HepG2 (cell line): ENCODE measurements at regions not wholly inside any gene's neighbourhood (a gene's known extent, or its start where the extent isn't known, plus 50 kb on each side); places are given as distances from the start of the nearest gene placed in this dataset.
A peak's percentile ranks its signal among the peaks of the same experiment; 100 is the strongest.

Source experiments
- ATAC-seq: fragments of 200-7000 bp; cut with Tn5 transposase; 3 replicates; pipeline ENCODE4 v1.9.1; 2020; ENCODE audit warnings: mild to moderate bottlenecking, moderate library complexity
- BruUV-seq: library from RNA; stranded (reverse); fragments of 400-500 nt; replicated peaks from 2 replicates; lab custom pipeline; 2021; lab: Mats Ljungman, UMichigan
- CTCF ChIA-PET: fragments of 300-600 bp; formaldehyde crosslinking; extraction: SDS; loops from one replicate; lab custom pipeline; 2021; ENCODE audit warnings: low total read pairs, inconsistent platforms, low intra/inter-chr PET ratio; lab: Yijun Ruan, JAX
- POLR2A ChIA-PET: fragments of 350-600 bp; sonication (Branson Sonifier 250); formaldehyde crosslinking; loops from one replicate; lab custom pipeline; 2020; ENCODE audit warnings: antibody characterized with exemption, inconsistent platforms; lab: Yijun Ruan, JAX
- DNase-seq: peaks from one replicate; pipeline ENCODE4 v3.0.0-alpha.2; 2015; ENCODE audit warnings: low spot score
- FAIRE-seq: peaks from 3 replicates; lab custom pipeline; 2011; peaks lifted over from hg19 to GRCh38; lab: Jason Lieb, UNC
- H2AFZ ChIP-seq: one replicate; pipeline ENCODE4 v1.6.1; 2011; ENCODE audit warnings: low read length, inconsistent platforms
- H3K27ac ChIP-seq: fragments of 300-600 bp; 3 replicates; pipeline ENCODE4 v1.8.0; 2011; ENCODE audit warnings: mixed run types, mild to moderate bottlenecking, mixed read lengths, low read length, inconsistent platforms; ENCODE audit not compliant: insufficient read depth; ENCODE audit errors: extremely low read length
- H3K27me3 ChIP-seq, 2 experiments: fragments of 200-600 bp in 1 of 2; 2 replicates in 1 of 2; 3 replicates in 1 of 2; pipeline versions ENCODE4 v1.6.0 to v1.8.0; 2011; ENCODE audit warnings: low read length in 2 of 2, mild to moderate bottlenecking in 2 of 2, moderate library complexity in 2 of 2, inconsistent platforms in 1 of 2; ENCODE audit not compliant: insufficient read depth in 2 of 2, control insufficient read depth in 1 of 2
- H3K36me3 ChIP-seq, 2 experiments: fragments of 200-600 bp in 1 of 2; replicated peaks in 1 of 2; 2 replicates in 1 of 2; 3 replicates in 1 of 2; pipeline versions ENCODE4 v1.5.1 to v1.8.0; 2011; ENCODE audit warnings: low read length in 2 of 2, inconsistent platforms in 1 of 2; ENCODE audit not compliant: insufficient read depth in 2 of 2, control insufficient read depth in 1 of 2
- H3K4me1 ChIP-seq: 2 replicates; pipeline ENCODE4 v1.5.1; 2012; ENCODE audit warnings: low read length, inconsistent platforms; ENCODE audit not compliant: insufficient read depth
- H3K4me2 ChIP-seq: 2 replicates; pipeline ENCODE4 v1.6.0; 2011; ENCODE audit warnings: low read depth, low read length, inconsistent platforms
- H3K4me3 ChIP-seq, 3 experiments: fragments of 200-600 bp in 1 of 3; sonication (generic), shearing (Covaris generic) in 1 of 3; replicated peaks in 1 of 3; 2 replicates each; pipeline ENCODE4 v1.5.1; 2011 to 2016; ENCODE audit warnings: low read length in 3 of 3, inconsistent platforms in 2 of 3, low read depth in 2 of 3, mild to moderate bottlenecking in 2 of 3, control low read depth in 1 of 3, mixed read lengths in 1 of 3; ENCODE audit not compliant: insufficient read depth in 1 of 3
- H3K79me2 ChIP-seq: one replicate; pipeline ENCODE4 v1.6.1; 2011; ENCODE audit warnings: low read length, inconsistent platforms; ENCODE audit not compliant: insufficient read depth
- H3K9ac ChIP-seq: 2 replicates; pipeline ENCODE4 v1.6.0; 2011; ENCODE audit warnings: mild to moderate bottlenecking, low read depth, low read length, inconsistent platforms; ENCODE audit not compliant: insufficient read depth
- H3K9me3 ChIP-seq: 2 replicates; pipeline ENCODE4 v1.5.1; 2012; ENCODE audit warnings: mild to moderate bottlenecking, low read length
- H4K20me1 ChIP-seq: 2 replicates; pipeline ENCODE4 v1.6.0; 2011; ENCODE audit warnings: inconsistent platforms, mild to moderate bottlenecking, low read length, moderate library complexity; ENCODE audit not compliant: insufficient read depth
- CBX1 ChIP-seq: IDR thresholded peaks from one replicate; pipeline ENCODE4 v1.6.1; 2016; ENCODE audit warnings: antibody characterized with exemption, low read depth
- ETV5 ChIP-seq: IDR thresholded peaks from 2 replicates; pipeline ENCODE4 v1.6.1; 2018; ENCODE audit warnings: missing biosample characterization, missing genetic modification reagents, inconsistent platforms, borderline replicate concordance
- LCORL ChIP-seq, 2 experiments: fragments of 450-650 bp in 1 of 2; sonication (generic) in 1 of 2; formaldehyde crosslinking in 1 of 2; IDR thresholded peaks; 2 replicates each; pipeline versions ENCODE4 v1.5.0 to v1.6.1; 2017 to 2020; ENCODE audit warnings: antibody characterized with exemption in 1 of 2, missing genetic modification reagents in 1 of 2
- MAFK ChIP-seq, 2 experiments: IDR thresholded peaks in 1 of 2; conservative IDR thresholded peaks in 1 of 2; 2 replicates each; pipeline ENCODE4 v1.6.1; 2011; ENCODE audit warnings: improper control_type of control experiment in 2 of 2, low read length in 2 of 2
- MED1 ChIP-seq: sonication (generic); formaldehyde crosslinking; IDR thresholded peaks from 2 replicates; pipeline ENCODE4 v1.4.0; 2020; ENCODE audit warnings: missing genetic modification reagents
- POLR2G ChIP-seq: fragments of 200-400 bp; formaldehyde crosslinking; IDR thresholded peaks from 2 replicates; pipeline ENCODE4 v1.6.1; 2018; ENCODE audit warnings: mild to moderate bottlenecking, low read depth, low read length, moderate library complexity
- SRSF9 ChIP-seq: fragments of 200-400 bp; formaldehyde crosslinking; IDR thresholded peaks from 2 replicates; pipeline ENCODE4 v1.6.1; 2018; ENCODE audit warnings: borderline replicate concordance, mild to moderate bottlenecking, low read depth, low read length; ENCODE audit not compliant: insufficient read depth, poor library complexity, severe bottlenecking
- TAF1 ChIP-seq: sonication (generic); formaldehyde crosslinking; IDR thresholded peaks from 2 replicates; pipeline ENCODE4 v1.4.0; 2020; ENCODE audit warnings: missing genetic modification reagents
- YY1 ChIP-seq: IDR thresholded peaks from 2 replicates; pipeline ENCODE4 v1.6.1; 2011; ENCODE audit warnings: low read length, low read depth, moderate library complexity, mild to moderate bottlenecking; ENCODE audit not compliant: insufficient read depth, insufficient replicate concordance
- ZNF33B ChIP-seq: sonication (generic); formaldehyde crosslinking; IDR thresholded peaks from 2 replicates; pipeline ENCODE4 v1.5.1; 2020; ENCODE audit warnings: mild to moderate bottlenecking, missing genetic modification reagents
- ZNF83 ChIP-seq: sonication (generic); formaldehyde crosslinking; IDR thresholded peaks from 2 replicates; pipeline ENCODE4 v1.4.0; 2020; ENCODE audit warnings: missing genetic modification reagents, mild to moderate bottlenecking, borderline replicate concordance
- WGBS: methylation state at CpG from one replicate; pipeline ENCODE4 v1.1.6; 2017; ENCODE audit warnings: low lambda C conversion rate; 5-methylcytosine and 5-hydroxymethylcytosine counted together
- in situ Hi-C: cut with HindIII; loops from 2 replicates; pipeline ENCODE4 v1.10.0; 2017; ENCODE audit warnings: low pct_unique_long_range_greater_than_20kb; ENCODE audit not compliant: extremely low pct_ligation_motif_present
- intact Hi-C: fragments of 100-400 bp; cut with micrococcal nuclease; formaldehyde crosslinking; loops from one replicate; pipeline ENCODE4 v1.10.0; 2022; ENCODE audit not compliant: unreplicated experiment
- TF ChIP-seq, protein P1 (sequence below): IDR thresholded peaks from 2 replicates; pipeline ENCODE4 v1.6.1; 2012; ENCODE audit warnings: low read length, improper control_type of control experiment
- TF ChIP-seq, protein P2 (sequence below): sonication (generic); formaldehyde crosslinking; IDR thresholded peaks from 2 replicates; pipeline ENCODE4 v1.8.1; 2023; ENCODE audit warnings: mild to moderate bottlenecking, moderate library complexity, missing genetic modification reagents

DNA sequence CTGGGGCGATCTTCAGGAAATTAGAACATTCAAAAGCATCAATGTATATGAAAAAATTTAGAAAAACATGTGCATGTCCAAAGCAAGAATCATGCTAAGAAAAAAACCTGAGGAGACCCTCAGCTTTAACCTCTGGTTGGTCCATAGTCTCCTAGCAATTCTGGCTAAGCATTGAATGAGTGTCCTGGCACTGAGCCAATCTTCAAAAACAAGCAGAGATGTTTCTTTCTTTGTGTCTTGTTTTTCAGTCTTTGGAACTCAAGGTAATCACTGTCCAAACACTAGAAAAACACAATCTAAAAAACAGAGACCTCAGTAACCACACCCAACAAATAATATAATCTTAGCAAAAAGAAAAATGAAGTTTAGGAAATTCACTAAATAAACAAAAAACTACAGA lies 205.4 kb upstream of the CARD18 start:
- no TSS peak for BruUV-seq
- POLR2A ChIA-PET: no interaction called here
- Histone ChIP-seq H4K20me1 (no peaks in the 10 kb centered on the region), H3K79me2 (no peaks in the 10 kb centered on the region), H3K9me3 (no peaks in the 10 kb centered on the region; the same call in none of the 2 replicates), H3K4me2 (no peak overlapping the region), H3K4me1 (no peaks in the 10 kb centered on the region), H3K27ac (no peak overlapping the region), H3K27me3 (no peaks in the 10 kb centered on the region), H2AFZ (no peak overlapping the region), H3K4me3 (no peak overlapping the region), H3K36me3 (no peaks in the 10 kb centered on the region), H3K9ac (no peak overlapping the region)
- FAIRE-seq (no peak), DNase-seq (no peak), ATAC-seq (no peak)
- intact Hi-C loops (no loop called here), in situ Hi-C loops (no loop called here)
- WGBS: 0% methylated on average over 1 of the region's 1 CpG
- no peak for TF ChIP-seq SRSF9
- TF ChIP-seq ZNF33B (CRISPR knock-in tag): no peak
- no peak for TF ChIP-seq ETV5 (CRISPR knock-in tag)
- 0 out of 2 replicates have a peak, but pooled peaks have one; percentile 23 for TF ChIP-seq LCORL (IDR thresholded peaks at IDR 0.05)
- no peak for TF ChIP-seq LCORL (CRISPR knock-in tag; IDR thresholded peaks at IDR 0.05)
- TF ChIP-seq CBX1: no peak
- no peak for TF ChIP-seq ZNF83
- CTCF ChIA-PET: no interaction called here

DNA sequence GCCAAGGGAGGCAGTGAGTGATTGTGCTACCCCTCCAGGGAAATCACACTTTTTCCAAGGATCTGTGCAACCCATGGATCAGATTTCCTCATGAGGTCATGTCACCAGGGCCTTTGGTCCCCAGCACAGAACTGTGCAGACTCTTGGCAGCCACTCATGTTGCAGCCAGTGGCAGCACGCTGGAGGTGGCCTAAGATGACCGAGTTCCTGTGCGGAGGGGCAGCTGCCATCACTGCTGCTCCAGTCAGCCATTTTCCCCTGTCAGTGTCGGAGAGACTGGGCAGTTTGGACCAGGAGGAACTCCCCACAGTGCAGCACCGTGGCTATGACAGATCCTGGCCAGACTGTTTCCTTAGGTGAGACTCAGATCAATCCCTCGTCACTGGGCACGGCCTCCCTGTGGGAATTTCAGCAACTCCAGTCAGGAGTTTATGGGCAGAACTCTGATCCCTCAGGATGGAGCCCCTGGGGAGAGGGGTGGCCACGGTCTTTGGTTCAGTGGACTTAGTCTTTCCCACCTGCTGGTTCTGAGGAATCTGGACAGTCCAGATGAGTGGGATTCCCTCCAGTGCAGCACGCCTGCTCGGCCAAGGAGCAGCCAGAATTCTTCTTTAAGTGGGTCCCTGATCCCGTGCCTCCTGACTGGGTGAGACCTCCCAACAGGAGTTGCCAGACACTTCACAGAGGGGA lies 194.6 kb upstream of the CARD18 start:
- Histone ChIP-seq H3K27ac (no peak overlapping the region), H3K4me1 (no peaks in the 10 kb centered on the region), H3K9ac (no peak overlapping the region), H2AFZ (no peak overlapping the region), H3K36me3 (no peaks in the 10 kb centered on the region), H3K4me3 (no peak overlapping the region), H3K4me2 (no peak overlapping the region), H4K20me1 (no peaks in the 10 kb centered on the region), H3K9me3 (peaks cover 4% of the 10 kb centered on the region; the same call in 1 of the 2 replicates), H3K79me2 (no peaks in the 10 kb centered on the region), H3K27me3 (no peaks in the 10 kb centered on the region)
- no peak for FAIRE-seq
- 17% methylated on average over 2 of the region's 11 CpGs for WGBS
- in situ Hi-C loops: no loop called here
- ATAC-seq: peak; percentile 40; the same call in 2 of the 3 replicates
- intact Hi-C loops: no loop called here
- no TSS peak for BruUV-seq
- ChIA-PET CTCF (no interaction called here), POLR2A (no interaction called here)
- DNase-seq: no peak
- TF ChIP-seq POLR2G (no peak), TAF1 (no peak), MAFK (conservative IDR thresholded peaks at IDR 0.05 in 1 of 2, IDR thresholded peaks at IDR 0.05 in 1 of 2; ENCODE audit: low read length in 2 of 2) (no peak), MED1 (CRISPR knock-in tag) (no peak), YY1 (no peak)
- TF ChIP-seq, protein P1, sequence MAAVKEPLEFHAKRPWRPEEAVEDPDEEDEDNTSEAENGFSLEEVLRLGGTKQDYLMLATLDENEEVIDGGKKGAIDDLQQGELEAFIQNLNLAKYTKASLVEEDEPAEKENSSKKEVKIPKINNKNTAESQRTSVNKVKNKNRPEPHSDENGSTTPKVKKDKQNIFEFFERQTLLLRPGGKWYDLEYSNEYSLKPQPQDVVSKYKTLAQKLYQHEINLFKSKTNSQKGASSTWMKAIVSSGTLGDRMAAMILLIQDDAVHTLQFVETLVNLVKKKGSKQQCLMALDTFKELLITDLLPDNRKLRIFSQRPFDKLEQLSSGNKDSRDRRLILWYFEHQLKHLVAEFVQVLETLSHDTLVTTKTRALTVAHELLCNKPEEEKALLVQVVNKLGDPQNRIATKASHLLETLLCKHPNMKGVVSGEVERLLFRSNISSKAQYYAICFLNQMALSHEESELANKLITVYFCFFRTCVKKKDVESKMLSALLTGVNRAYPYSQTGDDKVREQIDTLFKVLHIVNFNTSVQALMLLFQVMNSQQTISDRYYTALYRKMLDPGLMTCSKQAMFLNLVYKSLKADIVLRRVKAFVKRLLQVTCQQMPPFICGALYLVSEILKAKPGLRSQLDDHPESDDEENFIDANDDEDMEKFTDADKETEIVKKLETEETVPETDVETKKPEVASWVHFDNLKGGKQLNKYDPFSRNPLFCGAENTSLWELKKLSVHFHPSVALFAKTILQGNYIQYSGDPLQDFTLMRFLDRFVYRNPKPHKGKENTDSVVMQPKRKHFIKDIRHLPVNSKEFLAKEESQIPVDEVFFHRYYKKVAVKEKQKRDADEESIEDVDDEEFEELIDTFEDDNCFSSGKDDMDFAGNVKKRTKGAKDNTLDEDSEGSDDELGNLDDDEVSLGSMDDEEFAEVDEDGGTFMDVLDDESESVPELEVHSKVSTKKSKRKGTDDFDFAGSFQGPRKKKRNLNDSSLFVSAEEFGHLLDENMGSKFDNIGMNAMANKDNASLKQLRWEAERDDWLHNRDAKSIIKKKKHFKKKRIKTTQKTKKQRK: no peak
- TF ChIP-seq, protein P2, sequence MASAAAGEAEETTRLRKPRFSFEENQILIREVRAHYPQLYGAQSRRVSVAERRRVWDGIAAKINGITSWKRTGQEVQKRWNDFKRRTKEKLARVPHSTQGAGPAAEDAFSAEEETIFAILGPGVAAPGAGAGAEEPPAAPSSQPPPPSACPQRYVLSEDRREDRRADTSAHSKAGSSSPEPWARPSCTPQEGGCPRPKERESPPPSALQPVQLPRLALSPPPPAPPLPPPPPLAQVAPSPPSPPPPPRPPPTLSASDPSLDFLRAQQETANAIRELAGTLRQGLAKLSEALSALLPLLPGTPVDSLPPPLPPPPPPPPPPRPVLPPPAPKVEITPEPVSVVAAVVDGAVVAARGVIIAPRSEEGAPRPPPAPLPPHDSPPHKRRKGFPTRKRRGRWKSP (CRISPR knock-in tag): no peak
